ENCODE measurements at regions not wholly inside any gene's neighbourhood (a gene's known extent, or its start where the extent isn't known, plus 50 kb on each side); places are given as distances from the start of the nearest gene placed in this dataset.
"Not testable (repeated sequence)": the region's sequence is repeated elsewhere in the genome, so short reads cannot be mapped to it uniquely, and the experiment has no call there.

DNA sequence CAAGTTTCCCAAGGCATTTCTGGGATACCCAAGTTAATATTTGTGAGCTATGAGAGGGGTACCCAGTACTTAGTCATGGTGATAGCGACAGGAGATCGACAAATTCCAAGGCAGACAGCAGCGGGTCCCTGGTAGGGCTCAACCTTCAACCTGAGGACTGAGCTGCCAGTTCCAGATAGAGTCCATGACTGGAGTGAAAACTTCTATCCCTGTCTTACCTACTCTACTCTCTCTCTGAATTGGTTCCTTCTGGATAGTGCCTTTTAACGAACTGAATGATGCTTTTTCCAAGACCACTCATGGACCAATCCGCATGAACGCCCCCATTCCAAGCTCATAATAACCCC lies 76.9 kb upstream of the ALG10 start:
- H3K36me3 ChIP-seq (ENCODE audit: control insufficient read depth in 1 of 2, insufficient read depth in 2 of 2, low read length in 2 of 2), result no peaks in the 10 kb centered on the region
- no peaks in the 10 kb centered on the region for H3K4me1 ChIP-seq (ENCODE audit: control insufficient read depth in 1 of 2, insufficient read depth in 2 of 2, low read length in 2 of 2)
- DNase-seq (ENCODE audit: low read depth, low spot score) (no peak), ATAC-seq (no peak)
- POLR2A ChIA-PET, result no interaction called here
- CTCF ChIA-PET, result no interaction called here
- RAD21 ChIA-PET (ENCODE audit: low non-redundant PET in 1 of 2, low total read pairs in 2 of 2, uncharacterized antibody in 2 of 2, unreplicated experiment in 2 of 2), result no interaction called here
- H3K9me2 ChIP-seq (ENCODE audit: insufficient read depth), result no peaks in the 10 kb centered on the region
- H3K27me3 ChIP-seq (ENCODE audit: insufficient read depth, low read length), result no peaks in the 10 kb centered on the region
- TF ChIP-seq CBX3 (IDR thresholded peaks at IDR 0.05; ENCODE audit: low read depth) (no peak), SRF (IDR thresholded peaks at IDR 0.05; ENCODE audit: low read depth) (no peak), JUND (IDR thresholded peaks at IDR 0.05) (no peak)
- TF ChIP-seq, protein P1, sequence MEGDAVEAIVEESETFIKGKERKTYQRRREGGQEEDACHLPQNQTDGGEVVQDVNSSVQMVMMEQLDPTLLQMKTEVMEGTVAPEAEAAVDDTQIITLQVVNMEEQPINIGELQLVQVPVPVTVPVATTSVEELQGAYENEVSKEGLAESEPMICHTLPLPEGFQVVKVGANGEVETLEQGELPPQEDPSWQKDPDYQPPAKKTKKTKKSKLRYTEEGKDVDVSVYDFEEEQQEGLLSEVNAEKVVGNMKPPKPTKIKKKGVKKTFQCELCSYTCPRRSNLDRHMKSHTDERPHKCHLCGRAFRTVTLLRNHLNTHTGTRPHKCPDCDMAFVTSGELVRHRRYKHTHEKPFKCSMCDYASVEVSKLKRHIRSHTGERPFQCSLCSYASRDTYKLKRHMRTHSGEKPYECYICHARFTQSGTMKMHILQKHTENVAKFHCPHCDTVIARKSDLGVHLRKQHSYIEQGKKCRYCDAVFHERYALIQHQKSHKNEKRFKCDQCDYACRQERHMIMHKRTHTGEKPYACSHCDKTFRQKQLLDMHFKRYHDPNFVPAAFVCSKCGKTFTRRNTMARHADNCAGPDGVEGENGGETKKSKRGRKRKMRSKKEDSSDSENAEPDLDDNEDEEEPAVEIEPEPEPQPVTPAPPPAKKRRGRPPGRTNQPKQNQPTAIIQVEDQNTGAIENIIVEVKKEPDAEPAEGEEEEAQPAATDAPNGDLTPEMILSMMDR (IDR thresholded peaks at IDR 0.05 in 2 of 3, conservative IDR thresholded peaks at IDR 0.05 in 1 of 3; ENCODE audit: borderline replicate concordance in 1 of 3, insufficient read depth in 1 of 3, low read depth in 2 of 3, low read length in 2 of 3), result no peak
- no peaks in the 10 kb centered on the region for H4K20me1 ChIP-seq (ENCODE audit: insufficient read depth)
- no peak overlapping the region for H2AFZ ChIP-seq (ENCODE audit: low read depth, low read length, poor library complexity, severe bottlenecking)
- no peaks in the 10 kb centered on the region for H3K79me2 ChIP-seq (ENCODE audit: insufficient read depth, low read length)
- no peak overlapping the region for H3K4me2 ChIP-seq (ENCODE audit: low read length)
- H3K27ac ChIP-seq (ENCODE audit: low read depth, low read length), result no peak overlapping the region
- no peak overlapping the region for H3K4me3 ChIP-seq (replicated peaks in 1 of 2; ENCODE audit: low read depth in 1 of 2, low read length in 2 of 2)
- intact Hi-C loops (cut with micrococcal nuclease), result no loop called here
- H3K9ac ChIP-seq (ENCODE audit: low read length), result no peak overlapping the region
- BruUV-seq (replicated peaks), result no TSS peak
- no peaks in the 10 kb centered on the region; a peak in 1 of 4 replicates for H3K9me3 ChIP-seq (ENCODE audit: control insufficient read depth in 1 of 2, insufficient read depth in 1 of 2, low read depth in 1 of 2, low read length in 2 of 2)

DNA sequence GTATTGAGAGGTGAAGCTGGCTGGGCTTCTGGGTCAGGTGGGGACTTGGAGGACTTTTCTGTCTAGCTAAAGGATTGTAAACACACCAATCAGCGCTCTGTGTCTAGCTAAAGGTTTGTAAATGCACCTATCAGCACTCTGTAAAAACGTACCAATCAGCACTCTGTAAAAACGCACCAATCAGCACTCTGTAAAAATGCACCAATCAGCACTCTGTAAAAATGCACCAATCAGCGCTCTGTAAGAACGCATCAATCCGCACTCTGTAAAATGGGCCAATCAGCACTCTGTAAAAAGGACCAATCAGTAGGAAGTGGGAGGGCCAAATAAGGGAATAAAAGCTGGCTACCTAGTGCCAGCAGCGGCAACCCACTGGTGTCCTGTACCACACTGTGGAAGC lies 56.1 kb upstream of the ALG10 start:
- ATAC-seq; H3K9me2 ChIP-seq (ENCODE audit: insufficient read depth); H3K79me2 ChIP-seq (ENCODE audit: insufficient read depth, low read length); H3K9ac ChIP-seq (ENCODE audit: low read length); H3K27me3 ChIP-seq (ENCODE audit: insufficient read depth, low read length); RAD21 ChIA-PET (ENCODE audit: low non-redundant PET in 1 of 2, low total read pairs in 2 of 2, uncharacterized antibody in 2 of 2, unreplicated experiment in 2 of 2); H3K36me3 ChIP-seq (ENCODE audit: control insufficient read depth in 1 of 2, insufficient read depth in 2 of 2, low read length in 2 of 2); DNase-seq (ENCODE audit: low read depth, low spot score); H3K4me3 ChIP-seq (replicated peaks in 1 of 2; ENCODE audit: low read depth in 1 of 2, low read length in 2 of 2); CTCF ChIA-PET; H3K9me3 ChIP-seq (ENCODE audit: control insufficient read depth in 1 of 2, insufficient read depth in 1 of 2, low read depth in 1 of 2, low read length in 2 of 2); intact Hi-C loops (cut with micrococcal nuclease); H3K4me1 ChIP-seq (ENCODE audit: control insufficient read depth in 1 of 2, insufficient read depth in 2 of 2, low read length in 2 of 2); POLR2A ChIA-PET; BruUV-seq (replicated peaks); H3K4me2 ChIP-seq (ENCODE audit: low read length); H3K27ac ChIP-seq (ENCODE audit: low read depth, low read length); H4K20me1 ChIP-seq (ENCODE audit: insufficient read depth); H2AFZ ChIP-seq (ENCODE audit: low read depth, low read length, poor library complexity, severe bottlenecking): not testable (repeated sequence)

Data from HCT116 (cell line).